Uterus (tissue), 3 donors: ENCODE measurements at regions not wholly inside any gene's neighbourhood (a gene's known extent, or its start where the extent isn't known, plus 50 kb on each side); places are given as distances from the start of the nearest gene placed in this dataset.

Source experiments
- DNase-seq, 2 donors: peaks; one replicate each; pipeline ENCODE4 v3.0.0-alpha.2; 2019 to 2020
- H3K27ac ChIP-seq, 2 donors: fragments of 200-600 bp; sonication (generic); 1 replicate in 1 of 2; 2 replicates in 1 of 2; pipeline ENCODE4 v1.5.1; 2016 to 2018
- H3K27me3 ChIP-seq, 2 donors: fragments of 200-600 bp; sonication (generic); one replicate each; pipeline ENCODE4 v1.5.1; 2018 to 2019; ENCODE audit warnings: control low read depth in 1 of 2
- H3K36me3 ChIP-seq, 2 donors: fragments of 200-600 bp; sonication (generic); one replicate each; pipeline ENCODE4 v1.5.1; 2019; ENCODE audit warnings: control low read depth in 1 of 2
- H3K4me1 ChIP-seq, 2 donors: fragments of 200-600 bp; sonication (generic); one replicate each; pipeline ENCODE4 v1.5.1; 2018 to 2019; ENCODE audit warnings: control low read depth in 1 of 2
- H3K4me3 ChIP-seq, 2 donors: fragments of 200-600 bp; sonication (generic); 1 replicate in 1 of 2; 2 replicates in 1 of 2; pipeline ENCODE4 v1.5.1; 2018 to 2019; ENCODE audit warnings: mild to moderate bottlenecking in 1 of 2
- H3K9me3 ChIP-seq, 2 donors: fragments of 200-600 bp; sonication (generic); one replicate each; pipeline ENCODE4 v1.5.1; 2019; ENCODE audit warnings: control low read depth in 1 of 2
- POLR2A ChIP-seq, 2 donors: fragments of 450-650 bp; IDR thresholded peaks; one replicate each; pipeline ENCODE4 v1.6.1; 2016; ENCODE audit warnings: antibody characterized with exemption in 2 of 2, mild to moderate bottlenecking in 1 of 2, moderate library complexity in 1 of 2
- intact Hi-C: fragments of 100-400 bp; cut with DNase I; formaldehyde crosslinking; loops from one replicate; pipeline ENCODE4 v1.15.1; 2023; ENCODE audit warnings: low total_unique reads
- TF ChIP-seq, protein P1 (sequence below), 4 experiments: fragments of 200-600 bp in 2 of 4; fragments of 450-650 bp in 2 of 4; sonication (generic) in 2 of 4; IDR thresholded peaks; one replicate each; pipeline ENCODE4 v1.5.1; 2016 to 2019; ENCODE audit warnings: antibody characterized with exemption in 4 of 4, mild to moderate bottlenecking in 2 of 4, moderate library complexity in 1 of 4
- donor health status: DM: yes; HTN: yes; CAD: no.

DNA sequence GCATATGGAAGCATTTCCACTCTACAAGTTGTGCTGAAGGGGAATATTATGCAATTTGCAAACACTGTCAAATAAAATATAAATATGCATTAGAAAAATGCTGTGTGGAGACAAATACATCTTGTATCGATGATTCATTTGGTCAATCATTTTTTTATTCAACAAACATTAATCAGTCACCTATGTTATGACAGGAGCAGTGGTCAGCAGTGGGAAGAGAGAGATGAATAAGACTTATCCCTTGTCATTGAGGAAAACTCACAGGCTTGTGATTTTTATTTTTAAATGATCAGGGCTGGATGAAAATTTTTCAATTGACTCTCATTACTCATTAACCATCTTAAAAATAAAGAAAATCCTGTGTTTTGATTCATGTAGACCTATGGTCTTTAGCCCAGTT, 574.1 kb downstream of the ACTL7B start:
- H3K9me3 ChIP-seq, result no peaks in the 10 kb centered on the region
- intact Hi-C loops, result no loop called here
- no peak for TF ChIP-seq POLR2A (IDR thresholded peaks at IDR 0.05)
- TF ChIP-seq, protein P1, sequence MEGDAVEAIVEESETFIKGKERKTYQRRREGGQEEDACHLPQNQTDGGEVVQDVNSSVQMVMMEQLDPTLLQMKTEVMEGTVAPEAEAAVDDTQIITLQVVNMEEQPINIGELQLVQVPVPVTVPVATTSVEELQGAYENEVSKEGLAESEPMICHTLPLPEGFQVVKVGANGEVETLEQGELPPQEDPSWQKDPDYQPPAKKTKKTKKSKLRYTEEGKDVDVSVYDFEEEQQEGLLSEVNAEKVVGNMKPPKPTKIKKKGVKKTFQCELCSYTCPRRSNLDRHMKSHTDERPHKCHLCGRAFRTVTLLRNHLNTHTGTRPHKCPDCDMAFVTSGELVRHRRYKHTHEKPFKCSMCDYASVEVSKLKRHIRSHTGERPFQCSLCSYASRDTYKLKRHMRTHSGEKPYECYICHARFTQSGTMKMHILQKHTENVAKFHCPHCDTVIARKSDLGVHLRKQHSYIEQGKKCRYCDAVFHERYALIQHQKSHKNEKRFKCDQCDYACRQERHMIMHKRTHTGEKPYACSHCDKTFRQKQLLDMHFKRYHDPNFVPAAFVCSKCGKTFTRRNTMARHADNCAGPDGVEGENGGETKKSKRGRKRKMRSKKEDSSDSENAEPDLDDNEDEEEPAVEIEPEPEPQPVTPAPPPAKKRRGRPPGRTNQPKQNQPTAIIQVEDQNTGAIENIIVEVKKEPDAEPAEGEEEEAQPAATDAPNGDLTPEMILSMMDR (IDR thresholded peaks at IDR 0.05), result no peak

DNA sequence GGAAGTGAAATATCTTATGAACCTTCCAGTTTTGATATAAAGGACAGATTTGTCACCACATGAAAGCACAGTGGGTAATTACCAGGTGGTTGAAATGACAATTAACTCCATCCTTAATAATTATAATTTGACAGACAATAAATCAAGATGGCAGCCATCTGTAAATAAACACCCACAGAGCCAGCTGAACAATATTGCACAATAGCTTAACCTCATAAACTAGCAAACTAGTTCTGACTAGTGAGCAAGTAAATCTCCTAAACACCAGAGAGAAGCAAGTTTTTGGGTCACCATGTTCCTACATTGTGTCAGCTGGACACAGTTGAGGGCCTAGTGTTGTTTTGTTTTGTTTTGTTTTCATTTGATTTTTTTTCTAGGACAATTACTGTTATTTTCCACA, 577.4 kb downstream of the ACTL7B start:
- H3K9me3 ChIP-seq, result no peaks in the 10 kb centered on the region
- H3K4me1 ChIP-seq, result no peaks in the 10 kb centered on the region
- peak overlapping the region; percentile 16 to 25 for H3K27ac ChIP-seq
- TF ChIP-seq, protein P1 (IDR thresholded peaks at IDR 0.05), result no peak
- TF ChIP-seq POLR2A (IDR thresholded peaks at IDR 0.05), result no peak
- H3K27me3 ChIP-seq, result no peaks in the 10 kb centered on the region
- no peak overlapping the region for H3K4me3 ChIP-seq
- DNase-seq, result no peak
- intact Hi-C loops, result no loop called here
- no peaks in the 10 kb centered on the region for H3K36me3 ChIP-seq

More for the DNA sequence above, 574.1 kb downstream of the ACTL7B start:
- Histone ChIP-seq H3K27ac (no peak overlapping the region), H3K4me1 (no peaks in the 10 kb centered on the region), H3K27me3 (no peaks in the 10 kb centered on the region), H3K36me3 (no peaks in the 10 kb centered on the region), H3K4me3 (no peak overlapping the region)
- DNase-seq, result no peak

DNA sequence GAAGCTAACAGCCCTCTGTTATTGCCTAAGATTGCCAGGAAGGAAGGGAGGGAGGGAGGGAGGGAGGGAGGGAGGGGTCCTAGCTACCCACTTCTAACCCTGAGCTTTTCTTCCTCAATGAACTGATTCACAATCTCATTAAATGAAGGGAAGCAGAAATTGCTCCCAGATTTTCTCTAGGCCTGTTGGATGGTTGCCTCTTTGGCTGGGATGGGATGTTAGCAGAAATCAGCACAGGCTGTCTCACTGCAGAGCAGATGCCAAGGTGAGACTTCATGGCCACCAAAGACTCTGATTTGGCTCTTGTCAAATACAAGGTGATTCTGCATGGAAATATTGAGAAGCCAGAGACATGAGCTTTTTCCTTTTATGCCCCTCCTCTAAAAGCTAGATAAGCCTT, 578.6 kb downstream of the ACTL7B start:
- TF ChIP-seq, protein P1 (IDR thresholded peaks at IDR 0.05), result no peak
- TF ChIP-seq POLR2A (IDR thresholded peaks at IDR 0.05), result no peak
- no peaks in the 10 kb centered on the region for H3K36me3 ChIP-seq
- no peak overlapping the region for H3K4me3 ChIP-seq
- no peaks in the 10 kb centered on the region for H3K27me3 ChIP-seq
- no peaks in the 10 kb centered on the region for H3K4me1 ChIP-seq
- H3K27ac ChIP-seq, result no peak overlapping the region
- no peaks in the 10 kb centered on the region for H3K9me3 ChIP-seq
- intact Hi-C loops, result no loop called here
- DNase-seq, result no peak

DNA sequence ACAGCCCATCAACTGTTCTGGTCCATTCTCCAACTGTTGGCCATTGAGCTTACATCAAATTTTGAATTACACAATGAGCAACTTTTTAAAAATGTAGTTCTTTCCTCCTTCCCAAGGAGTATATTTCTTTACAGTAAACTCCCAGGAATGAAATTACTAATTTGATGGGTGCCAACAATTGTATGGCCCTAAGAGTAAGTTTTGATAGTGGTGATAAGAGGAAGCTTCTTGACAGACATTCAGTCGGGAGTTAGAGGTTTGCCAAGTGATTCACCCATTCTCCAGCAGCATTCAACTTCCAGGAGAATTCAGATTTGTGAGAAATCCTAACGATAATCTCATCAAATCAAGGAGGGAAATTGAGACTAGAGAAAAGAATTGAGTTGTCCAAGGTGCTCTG, 579.9 kb downstream of the ACTL7B start:
- H3K4me1 ChIP-seq, result no peaks in the 10 kb centered on the region
- H3K4me3 ChIP-seq, result no peak overlapping the region
- no peaks in the 10 kb centered on the region for H3K36me3 ChIP-seq
- H3K27ac ChIP-seq, result no peak overlapping the region
- H3K27me3 ChIP-seq, result no peaks in the 10 kb centered on the region
- H3K9me3 ChIP-seq, result no peaks in the 10 kb centered on the region
- DNase-seq, result no peak
- intact Hi-C loops, result no loop called here
- TF ChIP-seq, protein P1 (IDR thresholded peaks at IDR 0.05), result no peak
- no peak for TF ChIP-seq POLR2A (IDR thresholded peaks at IDR 0.05)

DNA sequence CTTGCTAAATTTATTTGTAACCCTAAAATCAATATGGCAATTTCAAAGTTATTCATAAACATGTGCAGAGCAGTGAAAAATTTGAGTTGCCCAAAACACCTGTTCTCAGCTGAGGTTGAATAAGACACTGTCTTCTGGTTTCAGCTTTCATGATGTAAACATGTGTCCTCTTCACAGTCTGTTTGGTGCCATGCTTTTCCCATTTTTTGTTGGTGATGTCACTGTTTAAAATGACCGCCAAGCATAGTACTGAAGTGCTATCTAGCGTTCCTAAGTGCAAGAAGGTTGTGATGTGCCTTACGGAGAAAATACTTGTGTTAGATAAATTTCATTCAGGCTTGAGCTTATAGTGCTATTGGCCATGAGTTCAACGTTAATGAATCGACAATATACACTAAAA, 580.8 kb downstream of the ACTL7B start:
- Histone ChIP-seq H3K4me1 (no peaks in the 10 kb centered on the region), H3K27ac (no peak overlapping the region), H3K4me3 (no peak overlapping the region), H3K9me3 (no peaks in the 10 kb centered on the region), H3K36me3 (no peaks in the 10 kb centered on the region), H3K27me3 (no peaks in the 10 kb centered on the region)
- intact Hi-C loops, result no loop called here
- TF ChIP-seq, protein P1 (IDR thresholded peaks at IDR 0.05), result no peak
- no peak for TF ChIP-seq POLR2A (IDR thresholded peaks at IDR 0.05)
- DNase-seq, result no peak
